ENCODE measurements at regions not wholly inside any gene's neighbourhood (a gene's known extent, or its start where the extent isn't known, plus 50 kb on each side); places are given as distances from the start of the nearest gene placed in this dataset.

DNA sequence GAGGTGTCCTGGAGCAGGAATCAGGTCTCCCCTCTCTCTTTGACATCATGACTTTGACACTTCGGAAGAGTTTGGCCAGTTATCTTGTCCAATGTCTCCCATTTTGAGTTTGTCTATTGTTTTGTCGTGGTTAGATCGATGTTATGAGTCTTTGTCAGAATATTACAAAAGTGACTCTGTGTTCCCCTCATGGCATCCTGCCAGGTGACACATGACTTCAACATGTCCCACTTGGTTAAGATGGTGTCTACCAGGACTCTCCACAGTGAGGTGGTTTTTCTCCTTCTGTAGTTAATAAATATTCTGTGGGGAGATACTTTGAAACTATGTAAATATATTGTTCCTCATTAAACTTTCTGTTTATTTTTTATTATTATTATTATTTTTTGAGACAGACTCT, 76.6 kb upstream of the BZW1 start:
- Histone ChIP-seq H3K27me3 (no peaks in the 10 kb centered on the region), H3K4me3 (no peak overlapping the region), H3K9me3 (ENCODE audit: low read depth) (no peaks in the 10 kb centered on the region), H3K36me3 (no peaks in the 10 kb centered on the region), H3K4me1 (ENCODE audit: low read depth) (peaks cover 16% of the 10 kb centered on the region), H3K27ac (no peak overlapping the region)
- DNase-seq (ENCODE audit: low read depth in 1 of 2, low spot score in 1 of 2), result no peak
- TF ChIP-seq, protein P1, sequence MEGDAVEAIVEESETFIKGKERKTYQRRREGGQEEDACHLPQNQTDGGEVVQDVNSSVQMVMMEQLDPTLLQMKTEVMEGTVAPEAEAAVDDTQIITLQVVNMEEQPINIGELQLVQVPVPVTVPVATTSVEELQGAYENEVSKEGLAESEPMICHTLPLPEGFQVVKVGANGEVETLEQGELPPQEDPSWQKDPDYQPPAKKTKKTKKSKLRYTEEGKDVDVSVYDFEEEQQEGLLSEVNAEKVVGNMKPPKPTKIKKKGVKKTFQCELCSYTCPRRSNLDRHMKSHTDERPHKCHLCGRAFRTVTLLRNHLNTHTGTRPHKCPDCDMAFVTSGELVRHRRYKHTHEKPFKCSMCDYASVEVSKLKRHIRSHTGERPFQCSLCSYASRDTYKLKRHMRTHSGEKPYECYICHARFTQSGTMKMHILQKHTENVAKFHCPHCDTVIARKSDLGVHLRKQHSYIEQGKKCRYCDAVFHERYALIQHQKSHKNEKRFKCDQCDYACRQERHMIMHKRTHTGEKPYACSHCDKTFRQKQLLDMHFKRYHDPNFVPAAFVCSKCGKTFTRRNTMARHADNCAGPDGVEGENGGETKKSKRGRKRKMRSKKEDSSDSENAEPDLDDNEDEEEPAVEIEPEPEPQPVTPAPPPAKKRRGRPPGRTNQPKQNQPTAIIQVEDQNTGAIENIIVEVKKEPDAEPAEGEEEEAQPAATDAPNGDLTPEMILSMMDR (IDR thresholded peaks at IDR 0.05; ENCODE audit: low read depth, low read length), result no peak

DNA sequence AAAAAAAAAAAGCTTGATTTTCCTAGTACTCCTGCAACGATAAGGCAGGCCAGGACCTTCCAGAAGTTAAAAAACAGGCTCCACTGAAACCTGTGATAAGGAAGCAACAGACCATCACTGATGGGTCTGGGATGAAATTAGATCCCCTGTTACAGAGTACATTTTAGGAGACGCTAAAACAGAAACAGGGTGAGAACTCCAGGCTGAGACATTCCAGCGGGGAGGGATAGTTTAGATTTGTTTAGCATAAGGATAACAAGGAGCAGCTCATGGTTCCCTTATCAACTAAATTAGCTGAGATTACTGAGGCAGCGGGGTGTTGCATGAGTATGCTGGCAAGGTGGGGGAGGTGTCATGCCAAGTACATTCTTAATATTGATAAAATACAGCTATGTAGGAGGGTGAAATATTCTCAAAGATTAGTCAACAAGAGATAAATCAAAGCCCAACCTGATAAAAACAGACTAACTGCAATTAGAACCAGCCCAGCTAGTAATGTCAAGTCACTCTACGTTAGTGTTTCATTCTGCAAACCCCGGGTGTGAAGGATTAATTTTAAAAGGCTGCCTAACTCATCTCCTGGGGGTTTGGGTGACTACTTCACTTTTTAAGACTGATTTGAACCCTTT, 75.0 kb upstream of the BZW1 start:
- peak; percentile 33 to 45 for DNase-seq (ENCODE audit: low read depth in 1 of 2, low spot score in 1 of 2)
- Histone ChIP-seq H3K36me3 (no peaks in the 10 kb centered on the region), H3K4me3 (no peak overlapping the region), H3K27ac (peak overlapping the region; percentile 60), H3K9me3 (ENCODE audit: low read depth) (no peaks in the 10 kb centered on the region), H3K27me3 (no peaks in the 10 kb centered on the region), H3K4me1 (ENCODE audit: low read depth) (peaks cover 16% of the 10 kb centered on the region)
- TF ChIP-seq, protein P1 (IDR thresholded peaks at IDR 0.05; ENCODE audit: low read depth, low read length), result no peak

DNA sequence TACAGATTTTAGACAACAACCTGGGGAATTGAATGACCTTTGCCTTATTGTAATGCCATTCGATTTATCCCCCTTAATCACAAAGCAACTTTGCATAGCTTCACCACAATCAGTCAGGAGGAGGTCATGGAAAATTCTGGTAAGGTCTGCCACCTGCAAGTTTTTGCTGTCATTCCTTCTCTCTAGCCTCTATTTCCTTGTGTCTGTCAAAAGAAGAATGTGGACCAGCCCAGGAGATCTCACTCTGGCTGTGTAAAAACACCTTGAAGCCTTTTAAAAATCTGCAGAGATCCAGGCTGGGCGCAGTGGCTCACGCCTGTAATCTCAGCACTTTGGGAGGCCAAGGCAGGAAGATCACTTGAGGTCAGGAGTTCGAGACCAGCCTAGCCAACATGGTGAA, 74.1 kb upstream of the BZW1 start:
- Histone ChIP-seq H3K9me3 (ENCODE audit: low read depth) (no peaks in the 10 kb centered on the region), H3K27ac (no peak overlapping the region), H3K27me3 (no peaks in the 10 kb centered on the region), H3K36me3 (no peaks in the 10 kb centered on the region), H3K4me1 (ENCODE audit: low read depth) (peaks cover 16% of the 10 kb centered on the region), H3K4me3 (no peak overlapping the region)
- no peak for DNase-seq (ENCODE audit: low read depth in 1 of 2, low spot score in 1 of 2)
- TF ChIP-seq, protein P1 (IDR thresholded peaks at IDR 0.05; ENCODE audit: low read depth, low read length), result no peak

DNA sequence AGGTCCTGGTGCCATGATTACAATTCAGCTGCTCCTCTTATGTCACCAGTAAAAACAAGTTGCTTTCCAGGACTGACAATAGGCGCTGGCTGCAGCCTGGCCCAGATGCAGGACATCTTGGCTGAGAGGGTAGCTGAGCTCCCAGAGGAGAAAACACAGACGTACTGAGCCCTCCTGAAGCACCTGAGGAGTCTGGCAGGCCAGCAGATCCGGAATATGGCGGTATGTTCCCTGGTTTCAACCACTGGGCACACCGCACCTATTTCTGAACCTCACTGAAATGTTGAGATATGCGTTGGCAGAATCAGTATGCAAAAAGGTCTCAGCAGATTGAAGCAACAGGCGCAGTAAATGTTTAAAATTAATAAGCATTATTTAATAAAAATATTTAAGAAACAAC, 73.1 kb upstream of the BZW1 start:
- no peaks in the 10 kb centered on the region for H3K27me3 ChIP-seq
- H3K9me3 ChIP-seq (ENCODE audit: low read depth), result no peaks in the 10 kb centered on the region
- TF ChIP-seq, protein P1 (IDR thresholded peaks at IDR 0.05; ENCODE audit: low read depth, low read length), result no peak
- no peak overlapping the region for H3K4me3 ChIP-seq
- no peak overlapping the region for H3K27ac ChIP-seq
- peaks cover 16% of the 10 kb centered on the region for H3K4me1 ChIP-seq (ENCODE audit: low read depth)
- no peak for DNase-seq (ENCODE audit: low read depth in 1 of 2, low spot score in 1 of 2)
- no peaks in the 10 kb centered on the region for H3K36me3 ChIP-seq

DNA sequence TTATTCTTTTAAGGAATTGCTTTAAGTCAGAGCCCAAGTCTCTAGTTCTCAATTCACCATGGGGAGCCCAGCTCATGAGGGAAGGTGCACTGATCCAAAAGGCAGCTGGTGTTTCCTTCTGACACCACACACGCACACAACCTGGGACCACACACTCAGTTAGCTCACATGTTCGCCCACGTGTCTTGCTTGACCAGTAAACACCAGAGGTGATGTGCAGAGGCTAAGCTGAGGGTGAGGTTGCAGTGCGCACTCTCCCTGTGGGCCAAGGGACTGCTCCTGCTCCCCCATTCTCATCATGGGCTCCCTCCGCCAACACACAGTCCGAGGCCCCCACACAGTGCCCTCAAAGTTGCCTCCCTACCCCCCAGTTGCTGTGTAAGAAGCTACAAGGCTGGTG, 70.8 kb upstream of the BZW1 start:
- no peak overlapping the region for H3K27ac ChIP-seq
- no peak overlapping the region for H3K4me3 ChIP-seq
- peaks cover 15% of the 10 kb centered on the region for H3K4me1 ChIP-seq (ENCODE audit: low read depth)
- no peak for DNase-seq (ENCODE audit: low read depth in 1 of 2, low spot score in 1 of 2)
- TF ChIP-seq, protein P1 (IDR thresholded peaks at IDR 0.05; ENCODE audit: low read depth, low read length), result no peak
- H3K27me3 ChIP-seq, result no peaks in the 10 kb centered on the region
- H3K9me3 ChIP-seq (ENCODE audit: low read depth), result no peaks in the 10 kb centered on the region
- no peaks in the 10 kb centered on the region for H3K36me3 ChIP-seq

Data from cardiac muscle cell (in vitro differentiated cells and primary cell).